Muscle of leg (tissue), 3 donors: ENCODE measurements at regions not wholly inside any gene's neighbourhood (a gene's known extent, or its start where the extent isn't known, plus 50 kb on each side); places are given as distances from the start of the nearest gene placed in this dataset.

Experiments
- DNase-seq: peaks from one replicate; pipeline ENCODE4 v3.0.0; 2013
- H3K27ac ChIP-seq: one replicate; pipeline ENCODE4 v1.5.1; 2013; ENCODE audit warnings: mild to moderate bottlenecking, low read length, control low read depth
- H3K27me3 ChIP-seq: one replicate; pipeline ENCODE4 v1.6.1; 2013; ENCODE audit warnings: low read length; ENCODE audit not compliant: control insufficient read depth, insufficient read depth
- H3K36me3 ChIP-seq: one replicate; pipeline ENCODE4 v1.6.1; 2013; ENCODE audit warnings: low read length; ENCODE audit not compliant: control insufficient read depth, insufficient read depth
- H3K4me1 ChIP-seq: one replicate; pipeline ENCODE4 v1.6.1; 2013; ENCODE audit warnings: low read length; ENCODE audit not compliant: control insufficient read depth, insufficient read depth
- H3K4me3 ChIP-seq: one replicate; pipeline ENCODE4 v1.5.1; 2013; ENCODE audit warnings: low read length, control low read depth
- H3K9me3 ChIP-seq: replicated peaks from 2 replicates; pipeline ENCODE4 v1.6.1; 2013; ENCODE audit warnings: low read depth, low read length; ENCODE audit not compliant: control insufficient read depth
- WGBS: methylation state at CpG from one replicate; pipeline ENCODE4 v1.1.5; 2013; ENCODE audit warnings: missing lambda C conversion rate; ENCODE audit not compliant: insufficient coverage; 5-methylcytosine and 5-hydroxymethylcytosine counted together

DNA sequence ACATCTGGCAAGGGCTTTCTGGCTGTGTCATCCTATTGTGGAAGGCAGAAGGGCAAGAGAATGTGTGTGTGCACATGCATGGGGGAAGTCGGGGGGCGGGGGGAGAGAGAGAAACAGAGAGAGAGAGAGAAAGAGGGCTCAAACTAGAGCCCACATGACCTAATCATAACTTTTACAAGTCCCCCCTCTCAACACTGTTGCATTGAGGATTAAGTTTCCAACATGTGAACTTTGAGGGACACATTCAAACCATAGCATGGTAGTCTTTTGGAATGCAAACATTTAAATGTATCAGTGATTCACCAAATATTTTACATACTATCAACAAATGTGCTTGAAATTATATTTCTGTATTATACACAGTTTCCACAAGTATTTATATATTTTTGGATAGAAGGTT is 655.4 kb upstream of the B3GALT2 start:
- DNase-seq = no peak
- H3K27me3 ChIP-seq = no peaks in the 10 kb centered on the region
- no peaks in the 10 kb centered on the region for H3K4me1 ChIP-seq
- no CpG with 5 or more reads among the region's 2 CpGs for WGBS
- no peak overlapping the region for H3K4me3 ChIP-seq
- no peak overlapping the region for H3K27ac ChIP-seq
- no peaks in the 10 kb centered on the region for H3K9me3 ChIP-seq
- H3K36me3 ChIP-seq = no peaks in the 10 kb centered on the region

DNA sequence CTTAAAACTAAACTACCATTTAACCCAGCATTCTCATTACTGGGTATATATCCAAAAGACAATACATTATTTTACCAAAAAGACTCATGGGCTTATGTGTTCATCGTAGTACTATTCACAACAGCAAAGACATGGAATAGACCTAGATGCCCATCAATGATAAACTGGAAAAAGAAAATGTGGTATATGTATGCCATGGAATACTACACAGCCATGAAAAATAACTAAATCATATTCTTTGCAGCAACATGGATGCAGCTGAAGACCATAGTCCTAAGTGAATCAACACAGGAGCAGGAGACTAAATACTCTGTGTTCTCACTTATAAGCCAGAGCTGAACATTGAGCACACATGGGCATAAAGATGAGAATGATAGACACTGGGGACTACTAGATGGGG is 645.1 kb upstream of the B3GALT2 start:
- Histone ChIP-seq H3K36me3 (no peaks in the 10 kb centered on the region), H3K4me1 (no peaks in the 10 kb centered on the region), H3K27ac (no peak overlapping the region), H3K4me3 (no peak overlapping the region), H3K9me3 (peaks cover 10% of the 10 kb centered on the region), H3K27me3 (no peaks in the 10 kb centered on the region)
- no CpG with 5 or more reads among the region's 1 CpG for WGBS
- no peak for DNase-seq

GRCh38 chr1:193827516-193827915 is 641.1 kb upstream of the B3GALT2 start:
- DNase-seq = no peak
- H3K36me3 ChIP-seq = no peaks in the 10 kb centered on the region
- no peak overlapping the region for H3K27ac ChIP-seq
- H3K4me3 ChIP-seq = no peak overlapping the region
- no peaks in the 10 kb centered on the region for H3K27me3 ChIP-seq
- no CpG with 5 or more reads among the region's 1 CpG for WGBS
- peaks cover 10% of the 10 kb centered on the region for H3K9me3 ChIP-seq
- no peaks in the 10 kb centered on the region for H3K4me1 ChIP-seq

- H3K36me3 ChIP-seq = no peaks in the 10 kb centered on the region
- no peaks in the 10 kb centered on the region for H3K27me3 ChIP-seq
- H3K4me1 ChIP-seq = no peaks in the 10 kb centered on the region
- no peak overlapping the region for H3K27ac ChIP-seq
- DNase-seq = no peak
- no peak overlapping the region for H3K4me3 ChIP-seq
- no peaks in the 10 kb centered on the region for H3K9me3 ChIP-seq
Observed at GRCh38 chr1:193819376-193819775, 633.0 kb upstream of the B3GALT2 start.

- no CpG with 5 or more reads among the region's 2 CpGs for WGBS
- H3K27ac ChIP-seq = no peak overlapping the region
- no peaks in the 10 kb centered on the region for H3K4me1 ChIP-seq
- H3K36me3 ChIP-seq = no peaks in the 10 kb centered on the region
- no peak overlapping the region for H3K4me3 ChIP-seq
- no peaks in the 10 kb centered on the region for H3K27me3 ChIP-seq
- no peak for DNase-seq
- no peaks in the 10 kb centered on the region for H3K9me3 ChIP-seq
Observed at GRCh38 chr1:193807208-193807607, 620.8 kb upstream of the B3GALT2 start.

DNA sequence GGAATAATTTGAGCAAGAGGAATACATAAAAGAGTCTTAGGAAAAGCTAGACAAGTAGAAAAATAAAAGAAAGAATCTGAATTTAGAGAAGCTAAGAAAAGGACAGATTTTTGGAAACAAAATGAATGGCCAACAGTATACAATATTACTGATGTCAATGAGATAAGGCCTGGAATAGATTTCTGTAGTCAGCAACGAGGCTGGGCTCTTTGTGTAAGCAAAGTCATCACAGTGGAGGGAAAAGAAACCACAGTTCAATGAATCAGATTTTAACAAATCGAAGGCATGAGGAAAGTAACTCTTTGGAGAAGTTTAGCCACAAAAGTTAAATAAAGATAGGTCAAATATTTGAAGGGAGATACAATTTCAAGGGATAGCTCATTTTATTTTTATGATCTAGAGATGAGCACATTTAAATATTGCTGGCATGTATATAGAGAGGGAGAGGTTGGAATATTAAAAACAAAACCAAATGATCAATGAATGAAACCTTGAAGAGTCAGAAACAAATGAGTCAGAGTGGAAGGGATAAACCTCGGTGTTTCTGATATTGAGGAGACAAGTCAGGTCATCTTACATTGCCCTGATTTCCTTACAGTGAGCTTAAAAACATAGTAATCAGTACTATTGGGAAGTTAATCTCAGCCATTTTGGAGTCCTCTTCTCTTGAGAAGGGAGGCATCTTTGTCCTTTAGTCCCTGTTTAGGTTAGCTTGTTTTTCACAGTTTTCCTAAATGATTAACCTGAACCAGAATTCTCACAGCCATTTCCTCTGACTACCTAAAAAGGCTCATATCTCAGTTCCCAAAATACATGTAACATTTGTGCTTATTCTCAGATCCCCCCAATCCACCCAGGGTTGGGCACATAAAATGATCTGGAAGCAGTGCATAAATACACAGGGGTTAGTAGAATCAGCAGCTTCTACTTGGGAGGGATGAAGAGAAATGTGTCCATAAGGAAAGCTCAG is 620.0 kb upstream of the B3GALT2 start:
- H3K27me3 ChIP-seq = no peaks in the 10 kb centered on the region
- no peaks in the 10 kb centered on the region for H3K4me1 ChIP-seq
- H3K4me3 ChIP-seq = no peak overlapping the region
- no peaks in the 10 kb centered on the region for H3K36me3 ChIP-seq
- H3K27ac ChIP-seq = no peak overlapping the region
- no peak for DNase-seq
- H3K9me3 ChIP-seq = no peaks in the 10 kb centered on the region
- no CpG with 5 or more reads among the region's 3 CpGs for WGBS

DNA sequence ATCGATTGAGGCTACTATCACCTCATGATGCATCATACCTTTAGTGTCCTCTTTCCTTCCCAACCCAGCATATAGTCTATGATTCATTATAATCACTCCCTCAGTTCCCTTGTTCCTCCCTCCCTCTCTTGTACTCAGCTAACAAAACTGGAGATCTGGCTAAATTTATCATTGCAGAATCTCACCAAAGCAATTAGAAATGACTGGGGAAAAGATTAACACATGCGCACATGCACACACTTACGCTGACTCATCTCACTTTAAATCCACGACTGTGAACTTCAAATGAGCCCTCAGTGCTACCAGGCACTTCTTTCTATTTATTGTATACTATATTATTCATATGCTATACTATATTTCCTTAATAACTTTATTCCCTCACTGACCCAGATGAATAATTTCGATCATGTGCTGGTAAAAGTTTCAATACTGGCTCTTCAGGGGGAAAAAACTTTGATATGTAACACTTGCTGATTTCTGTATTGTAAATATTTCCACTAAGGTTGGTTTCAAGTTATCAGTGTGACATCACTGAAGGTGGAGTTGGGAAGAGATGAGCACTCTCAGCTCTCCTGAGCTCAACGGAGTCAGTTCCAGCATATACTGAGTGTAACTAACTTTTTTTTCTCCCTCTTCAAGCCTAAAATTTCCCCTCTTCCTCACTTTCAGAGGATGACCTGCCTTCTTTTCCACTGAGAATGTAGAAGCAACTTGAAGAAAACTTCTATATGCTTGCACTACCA is 613.7 kb upstream of the B3GALT2 start:
- no peaks in the 10 kb centered on the region for H3K27me3 ChIP-seq
- no peak overlapping the region for H3K27ac ChIP-seq
- no peaks in the 10 kb centered on the region for H3K4me1 ChIP-seq
- WGBS = 92% methylated on average over 2 of the region's 6 CpGs
- DNase-seq = no peak
- H3K9me3 ChIP-seq = no peaks in the 10 kb centered on the region
- H3K36me3 ChIP-seq = no peaks in the 10 kb centered on the region
- H3K4me3 ChIP-seq = no peak overlapping the region

GRCh38 chr1:193799371-193799770 is 613.0 kb upstream of the B3GALT2 start:
- Histone ChIP-seq H3K9me3 (no peaks in the 10 kb centered on the region), H3K27ac (no peak overlapping the region), H3K36me3 (no peaks in the 10 kb centered on the region), H3K27me3 (no peaks in the 10 kb centered on the region), H3K4me1 (no peaks in the 10 kb centered on the region), H3K4me3 (no peak overlapping the region)
- no peak for DNase-seq
- WGBS = 100% methylated on average over 2 of the region's 2 CpGs

DNA sequence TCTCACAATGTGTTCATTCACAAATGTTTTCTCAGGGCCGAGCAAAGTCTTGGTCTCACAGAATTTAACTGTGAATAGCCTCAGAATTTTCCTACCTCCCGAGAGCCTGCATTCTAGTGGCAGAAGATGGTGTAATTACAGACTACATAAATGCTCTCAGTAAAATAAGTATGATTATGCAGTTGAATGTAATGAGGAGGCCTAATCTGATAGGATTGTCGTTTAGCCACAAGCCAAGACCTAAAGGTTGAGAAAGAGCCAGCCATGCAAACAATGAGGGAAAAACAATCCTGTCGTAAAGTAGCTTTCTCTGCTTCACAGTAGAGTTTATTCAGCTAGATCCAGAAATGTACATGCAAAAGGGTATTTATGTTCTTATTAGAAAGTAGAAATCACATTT is 607.8 kb upstream of the B3GALT2 start:
- no peaks in the 10 kb centered on the region for H3K4me1 ChIP-seq
- H3K4me3 ChIP-seq = no peak overlapping the region
- no peaks in the 10 kb centered on the region for H3K9me3 ChIP-seq
- no peak overlapping the region for H3K27ac ChIP-seq
- H3K27me3 ChIP-seq = no peaks in the 10 kb centered on the region
- WGBS = 67% methylated on average over 1 of the region's 4 CpGs
- no peaks in the 10 kb centered on the region for H3K36me3 ChIP-seq
- peak; percentile 3 for DNase-seq

- Histone ChIP-seq H3K4me1 (no peaks in the 10 kb centered on the region), H3K9me3 (no peaks in the 10 kb centered on the region), H3K36me3 (no peaks in the 10 kb centered on the region), H3K4me3 (no peak overlapping the region), H3K27ac (no peak overlapping the region), H3K27me3 (no peaks in the 10 kb centered on the region)
- DNase-seq = peak; percentile 11
- WGBS = no CpG with 5 or more reads among the region's 3 CpGs
Observed at GRCh38 chr1:193791746-193792145, 605.3 kb upstream of the B3GALT2 start.
